OCI-M1 (cell line): ENCODE measurements at regions not wholly inside any gene's neighbourhood (a gene's known extent, or its start where the extent isn't known, plus 50 kb on each side); places are given as distances from the start of the nearest gene placed in this dataset.
"Not testable (repeated sequence)": the region's sequence is repeated elsewhere in the genome, so short reads cannot be mapped to it uniquely, and the experiment has no call there.

Source experiments
- DNase-seq: peaks from one replicate; lab custom pipeline; 2025; lab: John Stamatoyannopoulos, UW

- no peak for DNase-seq
Observed at GRCh38 chr14:58887931-58888330, 250.2 kb downstream of the DACT1 start.

GRCh38 chr14:58898655-58899316, 261.0 kb downstream of the DACT1 start:
- no peak for DNase-seq

GRCh38 chr14:58899317-58899713, 261.6 kb downstream of the DACT1 start:
- no peak for DNase-seq

GRCh38 chr14:58901826-58902225, 264.1 kb downstream of the DACT1 start:
- DNase-seq = no peak

- no peak for DNase-seq
Observed at GRCh38 chr14:58904776-58905175, 267.0 kb downstream of the DACT1 start.

GRCh38 chr14:58907803-58908202, 270.0 kb downstream of the DACT1 start:
- no peak for DNase-seq

- no peak for DNase-seq
Observed at GRCh38 chr14:58912287-58912686, 274.5 kb downstream of the DACT1 start.

GRCh38 chr14:58912799-58913432, 275.2 kb downstream of the DACT1 start:
- DNase-seq = no peak

- DNase-seq = no peak
Observed at GRCh38 chr14:58914279-58914855, 274.1 kb upstream of the DAAM1 start.

GRCh38 chr14:58915646-58916045, 272.8 kb upstream of the DAAM1 start:
- no peak for DNase-seq

GRCh38 chr14:58918066-58918738, 270.3 kb upstream of the DAAM1 start:
- DNase-seq = no peak

GRCh38 chr14:58919217-58919616, 269.2 kb upstream of the DAAM1 start:
- DNase-seq = no peak

- DNase-seq = no peak
Observed at GRCh38 chr14:58920230-58920629, 268.2 kb upstream of the DAAM1 start.

- not testable (repeated sequence) for DNase-seq
Observed at GRCh38 chr14:58922201-58922940, 266.1 kb upstream of the DAAM1 start.

- DNase-seq = no peak
Observed at GRCh38 chr14:58923751-58924405, 264.6 kb upstream of the DAAM1 start.

GRCh38 chr14:58941629-58942028, 246.8 kb upstream of the DAAM1 start:
- no peak for DNase-seq

- DNase-seq = no peak
Observed at GRCh38 chr14:58942516-58942915, 246.0 kb upstream of the DAAM1 start.

- no peak for DNase-seq
Observed at GRCh38 chr14:58944343-58944967, 244.0 kb upstream of the DAAM1 start.

GRCh38 chr14:58944968-58945356, 243.5 kb upstream of the DAAM1 start:
- DNase-seq = no peak

GRCh38 chr14:58946431-58946830, 242.0 kb upstream of the DAAM1 start:
- no peak for DNase-seq

- no peak for DNase-seq
Observed at GRCh38 chr14:58947156-58947555, 241.3 kb upstream of the DAAM1 start.
